GM12878 (cell line): ENCODE measurements at regions not wholly inside any gene's neighbourhood (a gene's known extent, or its start where the extent isn't known, plus 50 kb on each side); places are given as distances from the start of the nearest gene placed in this dataset.

Experiments
- ATAC-seq: fragments of 200-7000 bp; cut with Tn5 transposase; 3 replicates; pipeline ENCODE4 v1.9.1; 2020; ENCODE audit warnings: mild to moderate bottlenecking, moderate library complexity
- BruUV-seq: library from RNA; stranded (reverse); fragments of 400-500 nt; replicated peaks from 2 replicates; lab custom pipeline; 2021; lab: Mats Ljungman, UMichigan
- CTCF ChIA-PET: fragments of 300-600 bp; sonication (Branson Sonifier 250); formaldehyde crosslinking; extraction: SDS; loops from one replicate; lab custom pipeline; 2021; ENCODE audit warnings: inconsistent platforms; lab: Yijun Ruan, JAX
- POLR2A ChIA-PET: fragments of 350-600 bp; formaldehyde crosslinking; extraction: SDS; loops from one replicate; lab custom pipeline; 2021; ENCODE audit warnings: inconsistent platforms; lab: Charles Lee
- RAD21 ChIA-PET: fragments of 300-600 bp; sonication (Branson Sonifier 250); formaldehyde crosslinking; loops from one replicate; lab custom pipeline; 2023; ENCODE audit warnings: antibody characterized with exemption; ENCODE audit not compliant: unreplicated experiment; lab: Charles Lee
- SMC1A ChIA-PET: fragments of 300-600 bp; sonication (Branson Sonifier 250); formaldehyde crosslinking; loops from one replicate; lab custom pipeline; 2023; ENCODE audit not compliant: unreplicated experiment, uncharacterized antibody; lab: Charles Lee
- DNase-seq: peaks from one replicate; pipeline ENCODE4 v3.0.0-alpha.2; 2011; ENCODE audit warnings: low read depth, low spot score
- FAIRE-seq: peaks from 3 replicates; lab custom pipeline; 2011; peaks lifted over from hg19 to GRCh38; lab: Jason Lieb, UNC
- H2AFZ ChIP-seq: 2 replicates; pipeline ENCODE4 v1.6.0; 2011; ENCODE audit warnings: low read depth, low read length, control low read depth; ENCODE audit not compliant: control insufficient read depth
- H3K27ac ChIP-seq: 2 replicates; pipeline ENCODE4 v1.5.1; 2011; ENCODE audit warnings: control low read depth; ENCODE audit not compliant: control insufficient read depth, insufficient read depth
- H3K27me3 ChIP-seq, 2 experiments: replicated peaks in 1 of 2; 2 replicates each; pipeline versions ENCODE4 v1.6.0 to v1.6.1; 2011; ENCODE audit warnings: low read length in 1 of 2; ENCODE audit not compliant: control insufficient read depth in 2 of 2, insufficient read depth in 2 of 2
- H3K36me3 ChIP-seq, 2 experiments: 2 replicates each; pipeline ENCODE4 v1.5.1; 2011; ENCODE audit warnings: low read length in 1 of 2; ENCODE audit not compliant: control insufficient read depth in 2 of 2, insufficient read depth in 2 of 2
- H3K4me1 ChIP-seq: 2 replicates; pipeline ENCODE4 v1.6.1; 2011; ENCODE audit warnings: mild to moderate bottlenecking, low read length, moderate library complexity, mixed read lengths; ENCODE audit not compliant: control insufficient read depth, insufficient read depth
- H3K4me2 ChIP-seq: 2 replicates; pipeline ENCODE4 v1.6.0; 2011; ENCODE audit warnings: control low read depth; ENCODE audit not compliant: control insufficient read depth, insufficient read depth
- H3K4me3 ChIP-seq: fragments of 200-600 bp; sonication (generic); 2 replicates; pipeline ENCODE4 v1.5.1; 2016
- H3K79me2 ChIP-seq: 2 replicates; pipeline ENCODE4 v1.6.0; 2011; ENCODE audit warnings: low read length; ENCODE audit not compliant: control insufficient read depth, insufficient read depth
- H3K9ac ChIP-seq: 2 replicates; pipeline ENCODE4 v1.8.0; 2011; ENCODE audit warnings: low read length, control low read depth, mixed read lengths; ENCODE audit not compliant: control insufficient read depth, insufficient read depth
- H3K9me3 ChIP-seq: replicated peaks from 3 replicates; pipeline ENCODE4 v1.5.1; 2011; ENCODE audit warnings: mild to moderate bottlenecking, low read length; ENCODE audit not compliant: control insufficient read depth, insufficient read depth
- H4K20me1 ChIP-seq: 2 replicates; pipeline ENCODE4 v1.6.0; 2011; ENCODE audit not compliant: control insufficient read depth, insufficient read depth
- CEBPZ ChIP-seq: fragments of 150-350 bp; IDR thresholded peaks from 2 replicates; pipeline ENCODE4 v1.6.1; 2016; ENCODE audit warnings: low read depth, low read length
- CHD4 ChIP-seq: fragments of 200-600 bp; sonication (generic); IDR thresholded peaks from 2 replicates; pipeline ENCODE4 v1.6.1; 2016; ENCODE audit warnings: mild to moderate bottlenecking
- KDM1A ChIP-seq: fragments of 200-600 bp; sonication (generic); IDR thresholded peaks from 2 replicates; pipeline ENCODE4 v1.6.1; 2016; ENCODE audit warnings: borderline replicate concordance
- KLF5 ChIP-seq: fragments of 450-650 bp; IDR thresholded peaks from 2 replicates; pipeline ENCODE4 v1.6.1; 2014; ENCODE audit warnings: mild to moderate bottlenecking; ENCODE audit not compliant: partially characterized antibody
- PBX3 ChIP-seq: IDR thresholded peaks from 2 replicates; pipeline ENCODE4 v1.6.1; 2011; ENCODE audit warnings: mild to moderate bottlenecking, low read depth, low read length, moderate library complexity; ENCODE audit not compliant: insufficient replicate concordance
- RBBP5 ChIP-seq: fragments of 200-600 bp; sonication (generic); conservative IDR thresholded peaks from 2 replicates; pipeline ENCODE4 v1.6.1; 2016
- ZNF274 ChIP-seq: IDR thresholded peaks from one replicate; pipeline ENCODE4 v1.8.0; 2011; ENCODE audit not compliant: insufficient read length, insufficient read depth
- WGBS: methylation state at CpG from one replicate; pipeline ENCODE4 v1.1.6; 2016; ENCODE audit warnings: low lambda C conversion rate; ENCODE audit not compliant: insufficient replicate concordance, insufficient coverage; ENCODE audit errors: missing lambda C conversion rate; 5-methylcytosine and 5-hydroxymethylcytosine counted together
- in situ Hi-C: fragments of 300-500 bp; cut with MboI; formaldehyde crosslinking; loops from 9 replicates; pipeline ENCODE4 v1.14.3; 2018; ENCODE audit warnings: mixed read lengths
- intact Hi-C: fragments of 100-400 bp; cut with micrococcal nuclease; formaldehyde crosslinking; loops from one replicate; pipeline ENCODE4 v1.14.2; 2022; ENCODE audit not compliant: unreplicated experiment

GRCh38 chr2:156098506-156098905, 234.0 kb downstream of the NR4A2 start:
- CTCF ChIA-PET, result interaction anchor here (1.4 kb wide), 1 partner anchor 12 kb away, joined by 4 read pairs; no protein-coding TSS in a partner anchor
- SMC1A ChIA-PET, result no interaction called here

More at GRCh38 chr2:156098506-156098905, 234.0 kb downstream of the NR4A2 start:
- Histone ChIP-seq H3K27ac (no peak overlapping the region), H4K20me1 (no peaks in the 10 kb centered on the region), H3K4me2 (no peak overlapping the region), H3K9ac (no peak overlapping the region), H3K4me1 (no peaks in the 10 kb centered on the region), H2AFZ (no peak overlapping the region), H3K79me2 (no peaks in the 10 kb centered on the region)
- 0% methylated on average over 2 of the region's 2 CpGs for WGBS
- in situ Hi-C loops (no loop called here), intact Hi-C loops (no loop called here)
- no TSS peak for BruUV-seq
- RAD21 ChIA-PET, result no interaction called here
- DNase-seq, result no peak
- TF ChIP-seq PBX3, result no peak
- no peak for TF ChIP-seq ZNF274
- no peak for TF ChIP-seq RBBP5
- no peak for TF ChIP-seq CEBPZ
- TF ChIP-seq CHD4, result no peak
- no peak for TF ChIP-seq KDM1A
- no peak for TF ChIP-seq KLF5
- TF ChIP-seq, all 136 proteins: peak for 0
- no peaks in the 10 kb centered on the region for H3K9me3 ChIP-seq
- no peak for ATAC-seq
- POLR2A ChIA-PET, result no interaction called here
- no peak for FAIRE-seq
- no peaks in the 10 kb centered on the region for H3K27me3 ChIP-seq
- H3K4me3 ChIP-seq, result no peak overlapping the region
- H3K36me3 ChIP-seq, result no peaks in the 10 kb centered on the region
